HG02571 (cell line): ENCODE measurements at regions not wholly inside any gene's neighbourhood (a gene's known extent, or its start where the extent isn't known, plus 50 kb on each side); places are given as distances from the start of the nearest gene placed in this dataset.
"Not testable (repeated sequence)": the region's sequence is repeated elsewhere in the genome, so short reads cannot be mapped to it uniquely, and the experiment has no call there.

Experiments
- ATAC-seq: cut with Tn5 transposase; IDR thresholded peaks from one replicate; pipeline ENCODE4 v1.9.1; 2021; ENCODE audit warnings: mild to moderate bottlenecking, moderate library complexity; ENCODE audit not compliant: unreplicated experiment

GRCh38 chr19:30228835-30229524, 143.2 kb upstream of the ZNF536 start:
- no peak for ATAC-seq

GRCh38 chr19:30229525-30230174, 142.5 kb upstream of the ZNF536 start:
- ATAC-seq: no peak

GRCh38 chr19:30231408-30232318, 140.5 kb upstream of the ZNF536 start:
- ATAC-seq: no peak

- no peak for ATAC-seq
Measured at GRCh38 chr19:30233375-30233774, 138.8 kb upstream of the ZNF536 start.

- no peak for ATAC-seq
Measured at GRCh38 chr19:30235946-30236345, 136.2 kb upstream of the ZNF536 start.

GRCh38 chr19:30236587-30236986, 135.6 kb upstream of the ZNF536 start:
- ATAC-seq: no peak

- ATAC-seq: no peak
Measured at GRCh38 chr19:30237140-30237539, 135.0 kb upstream of the ZNF536 start.

GRCh38 chr19:30240904-30241695, 131.1 kb upstream of the ZNF536 start:
- ATAC-seq: no peak

GRCh38 chr19:30244533-30244932, 127.7 kb upstream of the ZNF536 start:
- no peak for ATAC-seq

GRCh38 chr19:30245401-30246039, 126.7 kb upstream of the ZNF536 start:
- no peak for ATAC-seq

- ATAC-seq: no peak
Measured at GRCh38 chr19:30249911-30250310, 122.3 kb upstream of the ZNF536 start.

- ATAC-seq: no peak
Measured at GRCh38 chr19:30252214-30252613, 120.0 kb upstream of the ZNF536 start.

GRCh38 chr19:30253581-30253996, 118.6 kb upstream of the ZNF536 start:
- ATAC-seq: no peak

- ATAC-seq: no peak
Measured at GRCh38 chr19:30254158-30254557, 118.0 kb upstream of the ZNF536 start.

- no peak for ATAC-seq
Measured at GRCh38 chr19:30254789-30255188, 117.4 kb upstream of the ZNF536 start.

GRCh38 chr19:30255791-30256495, 116.2 kb upstream of the ZNF536 start:
- ATAC-seq: no peak

GRCh38 chr19:30256496-30256850, 115.7 kb upstream of the ZNF536 start:
- ATAC-seq: no peak

- no peak for ATAC-seq
Measured at GRCh38 chr19:30263830-30264381, 108.3 kb upstream of the ZNF536 start.

- not testable (repeated sequence) for ATAC-seq
Measured at GRCh38 chr19:30265918-30266317, 106.3 kb upstream of the ZNF536 start.
